Endodermal cell (in vitro differentiated cells): ENCODE measurements at regions not wholly inside any gene's neighbourhood (a gene's known extent, or its start where the extent isn't known, plus 50 kb on each side); places are given as distances from the start of the nearest gene placed in this dataset.
A peak's percentile ranks its signal among the peaks of the same experiment; 100 is the strongest.

Source experiments
- DNase-seq: peaks from one replicate; pipeline ENCODE4 v3.0.0-alpha.2; 2017
- H3K27ac ChIP-seq: 2 replicates; pipeline ENCODE4 v1.5.1; 2013; ENCODE audit warnings: mild to moderate bottlenecking, low read depth, low read length, moderate library complexity
- H3K27me3 ChIP-seq: 2 replicates; pipeline ENCODE4 v1.6.1; 2013; ENCODE audit warnings: mild to moderate bottlenecking, low read length, moderate library complexity; ENCODE audit not compliant: insufficient read depth, control insufficient read depth, poor library complexity, severe bottlenecking
- H3K36me3 ChIP-seq: 2 replicates; pipeline ENCODE4 v1.7.0; 2013; ENCODE audit warnings: mild to moderate bottlenecking, low read length, moderate library complexity; ENCODE audit not compliant: control insufficient read depth, insufficient read depth
- H3K4me1 ChIP-seq: one replicate; pipeline ENCODE4 v1.7.0; 2013; ENCODE audit warnings: low read length; ENCODE audit not compliant: control insufficient read depth, insufficient read depth
- H3K4me3 ChIP-seq: 2 replicates; pipeline ENCODE4 v1.5.1; 2013; ENCODE audit warnings: mild to moderate bottlenecking, low read length, moderate library complexity
- H3K9ac ChIP-seq: 2 replicates; pipeline ENCODE4 v1.6.1; 2013; ENCODE audit warnings: mild to moderate bottlenecking, low read length, moderate library complexity; ENCODE audit not compliant: poor library complexity, severe bottlenecking; ENCODE audit errors: extremely low read depth
- H3K9me3 ChIP-seq: 2 replicates; pipeline ENCODE4 v1.6.1; 2013; ENCODE audit warnings: mild to moderate bottlenecking, low read length, moderate library complexity; ENCODE audit not compliant: control insufficient read depth
- H3K27ac Mint-ChIP-seq: 2 replicates; pipeline ENCODE4 v1.8.0; 2020; ENCODE audit warnings: mixed read lengths
- H3K27me3 Mint-ChIP-seq: 2 replicates; pipeline ENCODE4 v1.8.0; 2021; ENCODE audit warnings: mild to moderate bottlenecking, mixed read lengths; ENCODE audit not compliant: insufficient read depth
- H3K36me3 Mint-ChIP-seq: 2 replicates; pipeline ENCODE4 v1.8.0; 2020; ENCODE audit warnings: low read depth, mixed read lengths
- H3K4me1 Mint-ChIP-seq: 2 replicates; pipeline ENCODE4 v1.8.0; 2020; ENCODE audit warnings: mixed read lengths
- H3K4me3 Mint-ChIP-seq: 2 replicates; pipeline ENCODE4 v1.8.0; 2020; ENCODE audit warnings: mild to moderate bottlenecking, moderate library complexity, mixed read lengths
- H3K9me3 Mint-ChIP-seq: 2 replicates; pipeline ENCODE4 v1.8.0; 2020; ENCODE audit warnings: mild to moderate bottlenecking, mixed read lengths
- CTCF ChIP-seq: fragments of 200-600 bp; sonication (generic); conservative IDR thresholded peaks from 2 replicates; pipeline ENCODE4 v1.5.0; 2021; ENCODE audit warnings: antibody characterized with exemption, mild to moderate bottlenecking
- WGBS, 2 experiments: methylation state at CpG; one replicate each; pipeline versions ENCODE4 v1.1.5 to v1.1.7; 2013; ENCODE audit warnings: missing lambda C conversion rate in 2 of 2, mixed read lengths in 1 of 2; ENCODE audit not compliant: insufficient coverage in 1 of 2, insufficient read length in 1 of 2; 5-methylcytosine and 5-hydroxymethylcytosine counted together

- Mint-ChIP-seq H3K27me3 (peaks cover 7% of the 10 kb centered on the region), H3K9me3 (peaks cover 45% of the 10 kb centered on the region), H3K36me3 (no peaks in the 10 kb centered on the region), H3K4me1 (no peaks in the 10 kb centered on the region), H3K27ac (no peak overlapping the region), H3K4me3 (no peak overlapping the region)
- Histone ChIP-seq H3K9ac (no peak overlapping the region), H3K4me3 (no peak overlapping the region), H3K27me3 (no peaks in the 10 kb centered on the region), H3K9me3 (no peaks in the 10 kb centered on the region), H3K36me3 (no peaks in the 10 kb centered on the region), H3K27ac (no peak overlapping the region), H3K4me1 (no peaks in the 10 kb centered on the region)
- 80 to 82% methylated on average over 1 to 5 of the region's 5 CpGs for WGBS, 2 experiments
- DNase-seq, result no peak
- TF ChIP-seq CTCF, result no peak
Observed at GRCh38 chrX:68927178-68927577, 98.4 kb downstream of the EFNB1 start.

GRCh38 chrX:68923147-68923546, 94.3 kb downstream of the EFNB1 start:
- WGBS, 2 experiments, result 79 to 80% methylated on average over 1 to 2 of the region's 2 CpGs
- no peaks in the 10 kb centered on the region for H3K36me3 ChIP-seq
- H3K9me3 Mint-ChIP-seq, result peaks cover 60% of the 10 kb centered on the region
- no peak for DNase-seq
- peaks cover 9% of the 10 kb centered on the region for H3K27me3 Mint-ChIP-seq
- peaks cover under 1% of the 10 kb centered on the region for H3K4me1 ChIP-seq
- no peaks in the 10 kb centered on the region for H3K27me3 ChIP-seq
- no peak overlapping the region for H3K4me3 ChIP-seq
- no peaks in the 10 kb centered on the region for H3K9me3 ChIP-seq
- no peak for TF ChIP-seq CTCF
- no peaks in the 10 kb centered on the region for H3K4me1 Mint-ChIP-seq
- no peak overlapping the region for H3K27ac ChIP-seq
- H3K36me3 Mint-ChIP-seq, result no peaks in the 10 kb centered on the region
- H3K9ac ChIP-seq, result no peak overlapping the region
- no peak overlapping the region for H3K27ac Mint-ChIP-seq
- H3K4me3 Mint-ChIP-seq, result no peak overlapping the region

GRCh38 chrX:68922013-68922412, 93.2 kb downstream of the EFNB1 start:
- Histone ChIP-seq H3K9ac (no peak overlapping the region), H3K4me1 (peaks cover 4% of the 10 kb centered on the region), H3K4me3 (no peak overlapping the region), H3K9me3 (no peaks in the 10 kb centered on the region), H3K27ac (no peak overlapping the region), H3K27me3 (no peaks in the 10 kb centered on the region), H3K36me3 (no peaks in the 10 kb centered on the region)
- H3K36me3 Mint-ChIP-seq, result no peaks in the 10 kb centered on the region
- 95 to 100% methylated on average over 1 to 6 of the region's 6 CpGs for WGBS, 2 experiments
- H3K27ac Mint-ChIP-seq, result no peak overlapping the region
- H3K4me3 Mint-ChIP-seq, result no peak overlapping the region
- H3K27me3 Mint-ChIP-seq, result peaks cover 9% of the 10 kb centered on the region
- H3K9me3 Mint-ChIP-seq, result peaks cover 65% of the 10 kb centered on the region
- no peak for DNase-seq
- TF ChIP-seq CTCF, result peak; percentile 21
- peaks cover 4% of the 10 kb centered on the region for H3K4me1 Mint-ChIP-seq
